ENCODE measurements at regions not wholly inside any gene's neighbourhood (a gene's known extent, or its start where the extent isn't known, plus 50 kb on each side); places are given as distances from the start of the nearest gene placed in this dataset.

DNA sequence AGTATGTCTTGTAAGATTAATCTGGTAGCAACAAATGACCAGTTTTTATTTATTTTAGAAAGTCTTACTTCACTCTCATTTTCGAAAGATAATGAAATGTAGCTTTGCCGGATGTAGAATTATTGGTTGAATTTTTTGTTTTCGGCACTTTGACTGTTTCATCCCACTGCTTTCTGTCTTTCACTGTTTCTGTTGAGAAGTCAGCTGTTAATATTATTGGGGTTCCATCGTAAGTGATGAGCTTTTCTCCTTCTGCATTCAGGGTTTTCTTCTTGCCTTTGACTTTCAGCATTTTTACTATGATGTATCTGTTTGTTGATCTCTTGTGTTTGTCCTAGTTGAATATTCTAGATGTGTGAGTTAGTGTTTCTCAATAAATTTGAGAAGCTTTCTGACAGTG, 383.4 kb downstream of the PAX1 start (continued):
- TF ChIP-seq ASH2L (IDR thresholded peaks at IDR 0.05; ENCODE audit: low read length) (no peak), EP300 (IDR thresholded peaks at IDR 0.05; ENCODE audit: borderline replicate concordance in 1 of 2, low read depth in 2 of 2, low read length in 2 of 2) (no peak), TEAD4 (IDR thresholded peaks at IDR 0.05; ENCODE audit: low read depth, low read length) (no peak), JUND (IDR thresholded peaks at IDR 0.05; ENCODE audit: low read length) (no peak), RXRA (IDR thresholded peaks at IDR 0.05; ENCODE audit: insufficient read depth, low read depth, low read length) (no peak), MAFK (IDR thresholded peaks at IDR 0.05; ENCODE audit: low read depth, low read length) (no peak), POLR2AphosphoS5 (IDR thresholded peaks at IDR 0.05; ENCODE audit: low read depth, low read length) (no peak), GABPA (IDR thresholded peaks at IDR 0.05; ENCODE audit: borderline replicate concordance, insufficient read depth, low read length) (no peak)

Measured in H1 (cell line).